ENCODE measurements at regions not wholly inside any gene's neighbourhood (a gene's known extent, or its start where the extent isn't known, plus 50 kb on each side); places are given as distances from the start of the nearest gene placed in this dataset.
"Not testable (repeated sequence)": the region's sequence is repeated elsewhere in the genome, so short reads cannot be mapped to it uniquely, and the experiment has no call there.

GRCh38 chr6:90457867-90458259 lies 129.0 kb downstream of the MAP3K7 start:
- H3K27ac ChIP-seq (replicated peaks), result no peak overlapping the region
- no peaks in the 10 kb centered on the region for H3K27me3 ChIP-seq (ENCODE audit: insufficient read depth, poor library complexity, severe bottlenecking)
- TF ChIP-seq REST (IDR thresholded peaks at IDR 0.05; ENCODE audit: insufficient replicate concordance, low read depth) (no peak), GABPA (IDR thresholded peaks at IDR 0.05; ENCODE audit: low read depth) (no peak), CTCF (IDR thresholded peaks at IDR 0.05; ENCODE audit: insufficient read depth, low read length) (no peak), SPI1 (IDR thresholded peaks at IDR 0.05; ENCODE audit: borderline replicate concordance, low read depth) (no peak), POLR2AphosphoS5 (IDR thresholded peaks at IDR 0.05; ENCODE audit: low read depth) (no peak)
- no peak for DNase-seq (ENCODE audit: low read depth in 1 of 2, low spot score in 1 of 2)
- H3K4me3 ChIP-seq (replicated peaks; ENCODE audit: insufficient read depth, low read length), result no peak overlapping the region

- H3K4me3 ChIP-seq (replicated peaks; ENCODE audit: insufficient read depth, low read length); DNase-seq (ENCODE audit: low read depth in 1 of 2, low spot score in 1 of 2); H3K27me3 ChIP-seq (ENCODE audit: insufficient read depth, poor library complexity, severe bottlenecking); H3K27ac ChIP-seq (replicated peaks): not testable (repeated sequence)
These were observed 129.6 kb downstream of the MAP3K7 start for GRCh38 chr6:90456997-90457866.

- H3K27ac ChIP-seq (replicated peaks), result no peak overlapping the region
- no peak overlapping the region for H3K4me3 ChIP-seq (replicated peaks; ENCODE audit: insufficient read depth, low read length)
- no peaks in the 10 kb centered on the region for H3K27me3 ChIP-seq (ENCODE audit: insufficient read depth, poor library complexity, severe bottlenecking)
- DNase-seq (ENCODE audit: low read depth in 1 of 2, low spot score in 1 of 2), result no peak
- TF ChIP-seq SPI1 (IDR thresholded peaks at IDR 0.05; ENCODE audit: borderline replicate concordance, low read depth), result no peak
- TF ChIP-seq REST (IDR thresholded peaks at IDR 0.05; ENCODE audit: insufficient replicate concordance, low read depth), result no peak
- no peak for TF ChIP-seq GABPA (IDR thresholded peaks at IDR 0.05; ENCODE audit: low read depth)
- TF ChIP-seq POLR2AphosphoS5 (IDR thresholded peaks at IDR 0.05; ENCODE audit: low read depth), result no peak
- no peak for TF ChIP-seq CTCF (IDR thresholded peaks at IDR 0.05; ENCODE audit: insufficient read depth, low read length)
These were observed 130.9 kb downstream of the MAP3K7 start for GRCh38 chr6:90456001-90456400.

GRCh38 chr6:90454836-90455427 lies 131.9 kb downstream of the MAP3K7 start:
- TF ChIP-seq POLR2AphosphoS5 (IDR thresholded peaks at IDR 0.05; ENCODE audit: low read depth), result no peak
- TF ChIP-seq REST (IDR thresholded peaks at IDR 0.05; ENCODE audit: insufficient replicate concordance, low read depth), result no peak
- TF ChIP-seq CTCF (IDR thresholded peaks at IDR 0.05; ENCODE audit: insufficient read depth, low read length), result no peak
- TF ChIP-seq GABPA (IDR thresholded peaks at IDR 0.05; ENCODE audit: low read depth), result no peak
- no peaks in the 10 kb centered on the region for H3K27me3 ChIP-seq (ENCODE audit: insufficient read depth, poor library complexity, severe bottlenecking)
- no peak for DNase-seq (ENCODE audit: low read depth in 1 of 2, low spot score in 1 of 2)
- no peak overlapping the region for H3K4me3 ChIP-seq (replicated peaks; ENCODE audit: insufficient read depth, low read length)
- no peak overlapping the region for H3K27ac ChIP-seq (replicated peaks)
